ENCODE measurements at regions not wholly inside any gene's neighbourhood (a gene's known extent, or its start where the extent isn't known, plus 50 kb on each side); places are given as distances from the start of the nearest gene placed in this dataset.

- CTCF ChIA-PET, result interaction anchor here (1.1 kb wide), 1 partner anchor 30 kb away, joined by 3 read pairs; no protein-coding TSS in a partner anchor
- no peak for DNase-seq (ENCODE audit: extremely low spot score)
- POLR2A ChIA-PET, result no interaction called here
- TF ChIP-seq CTCF (IDR thresholded peaks at IDR 0.05; ENCODE audit: control extremely low read depth, extremely low read depth, low read depth, missing control alignments), result no peak
These were observed 68.5 kb upstream of the PMFBP1 start for GRCh38 chr16:72240466-72240865.

DNA sequence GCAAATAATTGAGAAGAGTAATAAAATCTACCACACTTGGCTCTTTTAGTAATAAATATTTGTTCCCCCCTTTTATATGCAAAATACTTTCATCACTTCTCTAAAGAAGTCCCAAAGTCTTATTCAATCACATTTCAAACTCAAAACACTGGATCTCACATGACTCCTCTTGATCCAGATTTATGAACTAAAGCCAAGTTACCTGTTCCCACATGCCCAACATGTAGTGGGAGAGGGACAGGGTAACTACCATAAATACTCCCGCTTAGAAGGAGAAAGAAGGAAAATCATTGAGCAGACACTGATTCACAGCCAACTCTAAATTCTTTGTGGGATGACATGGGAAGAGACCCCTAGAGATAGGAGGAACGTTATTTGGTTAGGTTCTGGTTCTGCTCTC, 64.9 kb upstream of the PMFBP1 start:
- no peak for TF ChIP-seq CTCF (IDR thresholded peaks at IDR 0.05; ENCODE audit: control extremely low read depth, extremely low read depth, low read depth, missing control alignments)
- DNase-seq (ENCODE audit: extremely low spot score), result no peak
- POLR2A ChIA-PET, result no interaction called here
- CTCF ChIA-PET, result no interaction called here

DNA sequence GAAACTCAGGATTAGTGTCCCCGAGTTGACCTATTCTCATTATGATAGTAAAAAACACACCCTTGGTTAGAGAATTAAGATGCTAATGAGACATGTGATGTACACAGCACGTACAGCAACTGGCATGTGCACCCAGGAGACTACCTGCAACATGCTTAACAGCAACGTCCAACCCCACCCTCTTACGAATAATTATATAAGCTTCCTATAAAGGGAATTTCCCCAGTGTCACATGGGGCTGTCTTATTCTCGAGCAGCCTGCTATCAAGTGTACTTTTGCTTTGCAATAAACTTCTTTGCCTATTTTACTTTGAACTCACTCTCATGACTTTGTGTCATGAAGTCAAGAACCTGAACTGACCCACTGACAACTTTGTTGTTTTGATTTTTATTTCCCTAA, 62.4 kb upstream of the PMFBP1 start:
- TF ChIP-seq CTCF (IDR thresholded peaks at IDR 0.05; ENCODE audit: control extremely low read depth, extremely low read depth, low read depth, missing control alignments), result no peak
- DNase-seq (ENCODE audit: extremely low spot score), result no peak
- ChIA-PET CTCF (no interaction called here), POLR2A (no interaction called here)

DNA sequence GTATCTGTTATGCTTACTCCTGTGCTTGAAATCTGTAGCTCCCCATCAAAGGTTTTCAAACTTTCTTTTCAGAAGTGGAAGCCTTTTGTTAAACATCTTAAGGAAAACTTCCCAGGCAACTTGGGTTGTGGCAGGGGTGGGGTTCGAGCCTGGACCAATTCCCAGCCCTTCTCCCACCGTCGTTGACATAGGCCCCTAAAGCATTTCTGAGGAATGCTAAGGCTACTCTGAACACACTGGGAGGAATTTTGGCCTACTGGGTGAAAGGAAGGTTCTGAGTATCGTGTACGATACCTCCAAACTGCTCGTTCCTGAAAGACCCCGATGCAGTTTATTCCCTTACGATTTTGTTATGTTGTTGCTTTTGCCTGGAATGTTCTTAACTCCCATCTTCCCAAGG, 56.1 kb upstream of the PMFBP1 start:
- DNase-seq (ENCODE audit: extremely low spot score), result no peak
- ChIA-PET CTCF (interaction anchor here (0.8 kb wide), 1 partner anchor 32 kb away, joined by 3 read pairs; no protein-coding TSS in a partner anchor), POLR2A (no interaction called here)
- TF ChIP-seq CTCF (IDR thresholded peaks at IDR 0.05; ENCODE audit: control extremely low read depth, extremely low read depth, low read depth, missing control alignments), result no peak

GRCh38 chr16:72226136-72226535, 54.2 kb upstream of the PMFBP1 start:
- CTCF ChIA-PET, result interaction anchor here (1.0 kb wide), 1 partner anchor 101 kb away, joined by 3 read pairs; no protein-coding TSS in a partner anchor

DNA sequence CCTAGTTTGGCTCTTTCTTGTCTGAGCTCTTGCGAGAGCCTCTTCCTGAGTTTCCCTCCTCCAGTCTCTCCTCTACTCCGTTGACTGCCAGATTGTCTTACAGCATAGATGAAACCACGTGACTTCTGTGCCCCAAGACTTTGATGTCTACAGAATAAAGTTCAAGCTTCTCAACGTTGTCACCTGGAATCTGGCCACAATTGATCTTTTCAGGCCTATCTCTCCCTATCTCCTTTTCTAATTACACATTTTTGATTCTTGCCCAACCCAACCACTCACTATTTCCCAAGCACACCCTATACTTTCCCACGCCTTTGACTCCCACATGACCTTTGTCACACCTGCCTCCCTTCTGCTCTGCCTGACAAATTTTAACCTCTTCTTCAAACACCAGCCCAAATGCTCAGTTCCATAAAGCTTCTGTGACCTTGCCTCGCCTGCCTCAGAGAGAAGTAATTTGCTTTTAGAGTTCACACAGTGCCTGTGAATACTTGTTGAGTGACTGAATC, 52.4 kb upstream of the PMFBP1 start:
- DNase-seq (ENCODE audit: extremely low spot score), result no peak
- CTCF ChIA-PET, result interaction anchor here (1.0 kb wide), 1 partner anchor 8 kb away, joined by 3 read pairs; no protein-coding TSS in a partner anchor
- no peak for TF ChIP-seq CTCF (IDR thresholded peaks at IDR 0.05; ENCODE audit: control extremely low read depth, extremely low read depth, low read depth, missing control alignments)
- POLR2A ChIA-PET, result no interaction called here

More at GRCh38 chr16:72226136-72226535, 54.2 kb upstream of the PMFBP1 start:
- TF ChIP-seq CTCF (IDR thresholded peaks at IDR 0.05; ENCODE audit: control extremely low read depth, extremely low read depth, low read depth, missing control alignments), result no peak
- DNase-seq (ENCODE audit: extremely low spot score), result no peak
- POLR2A ChIA-PET, result no interaction called here
